Astrocyte (in vitro differentiated cells and primary cell): ENCODE measurements at regions not wholly inside any gene's neighbourhood (a gene's known extent, or its start where the extent isn't known, plus 50 kb on each side); places are given as distances from the start of the nearest gene placed in this dataset.

Source experiments
- CTCF ChIP-seq: IDR thresholded peaks from 2 replicates; pipeline ENCODE4 v1.5.1; 2011; ENCODE audit warnings: low read depth, mild to moderate bottlenecking, inconsistent platforms, low read length, moderate library complexity; ENCODE audit not compliant: insufficient read depth
- EZH2 ChIP-seq: IDR thresholded peaks from 2 replicates; pipeline ENCODE4 v1.6.1; 2012; ENCODE audit warnings: mild to moderate bottlenecking, low read length, inconsistent platforms; ENCODE audit not compliant: insufficient read depth

DNA sequence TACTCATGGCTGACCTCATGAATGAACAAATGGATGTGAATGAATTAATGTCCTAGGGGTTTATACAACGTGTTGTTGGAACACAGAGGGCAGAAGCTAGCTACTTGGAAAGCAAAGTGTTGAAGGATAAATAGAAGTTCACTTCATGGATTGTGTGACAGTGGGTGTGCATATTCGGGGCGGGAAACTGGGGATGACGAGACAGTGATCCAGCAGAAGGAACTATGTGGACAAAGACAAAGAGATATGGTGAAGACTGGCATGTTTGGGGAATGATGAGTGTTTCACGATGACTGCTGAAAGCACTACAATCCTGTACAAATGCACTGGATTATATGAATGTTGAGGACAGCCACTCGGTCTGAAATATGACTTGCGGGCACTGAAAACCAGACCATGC lies 250.5 kb upstream of the C16orf82 start:
- no peak for TF ChIP-seq CTCF
- TF ChIP-seq EZH2: no peak
